ENCODE measurements at regions not wholly inside any gene's neighbourhood (a gene's known extent, or its start where the extent isn't known, plus 50 kb on each side); places are given as distances from the start of the nearest gene placed in this dataset.
"Not testable (repeated sequence)": the region's sequence is repeated elsewhere in the genome, so short reads cannot be mapped to it uniquely, and the experiment has no call there.

- POLR2A ChIA-PET = no interaction called here
- no peak for DNase-seq
- no peak for ATAC-seq (ENCODE audit: low read depth)
- Mint-ChIP-seq H3K27ac (no peak overlapping the region), H3K27me3 (peaks cover 3% of the 10 kb centered on the region), H3K4me1 (no peaks in the 10 kb centered on the region), H3K4me3 (no peak overlapping the region), H3K9me3 (peaks cover 2% of the 10 kb centered on the region), H3K36me3 (no peaks in the 10 kb centered on the region)
Measured at GRCh38 chr14:55835985-55836384, 256.0 kb downstream of the KTN1 start.

GRCh38 chr14:55837467-55837866 is 257.5 kb downstream of the KTN1 start:
- Mint-ChIP-seq H3K9me3 (peaks cover 2% of the 10 kb centered on the region), H3K4me3 (no peak overlapping the region), H3K36me3 (no peaks in the 10 kb centered on the region), H3K27me3 (peaks cover 3% of the 10 kb centered on the region), H3K27ac (no peak overlapping the region), H3K4me1 (no peaks in the 10 kb centered on the region)
- POLR2A ChIA-PET = no interaction called here
- no peak for ATAC-seq (ENCODE audit: low read depth)
- no peak for DNase-seq

DNA sequence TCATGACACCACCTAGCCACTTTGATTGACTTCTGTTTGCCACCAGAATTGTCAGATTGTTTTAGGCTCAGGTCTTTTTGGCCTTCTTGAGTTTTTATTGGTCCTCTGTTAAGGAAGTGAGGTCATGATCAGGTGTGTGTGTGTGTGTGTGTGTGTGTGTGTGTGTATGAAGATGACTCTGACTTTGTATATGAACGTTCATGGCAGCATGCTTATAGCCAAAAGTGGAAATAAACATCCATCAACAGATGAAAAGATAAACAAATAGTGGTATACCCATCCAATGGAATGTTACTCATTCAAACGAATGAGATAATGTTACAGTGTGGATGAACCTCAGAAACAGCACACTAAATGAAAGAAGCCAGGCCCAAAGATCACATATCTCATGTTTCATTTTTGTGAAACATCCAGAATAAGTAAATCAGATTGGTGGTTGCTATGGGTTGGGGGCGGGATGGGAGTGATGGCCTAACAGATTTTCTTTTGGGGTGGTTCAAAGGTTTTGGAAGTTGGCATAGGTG is 258.6 kb downstream of the KTN1 start:
- DNase-seq = no peak
- no peak for ATAC-seq (ENCODE audit: low read depth)
- no peaks in the 10 kb centered on the region for H3K36me3 Mint-ChIP-seq
- POLR2A ChIA-PET = no interaction called here
- H3K4me1 Mint-ChIP-seq = no peaks in the 10 kb centered on the region
- no peak overlapping the region for H3K4me3 Mint-ChIP-seq
- peaks cover 2% of the 10 kb centered on the region for H3K9me3 Mint-ChIP-seq
- peaks cover 3% of the 10 kb centered on the region for H3K27me3 Mint-ChIP-seq
- no peak overlapping the region for H3K27ac Mint-ChIP-seq

DNA sequence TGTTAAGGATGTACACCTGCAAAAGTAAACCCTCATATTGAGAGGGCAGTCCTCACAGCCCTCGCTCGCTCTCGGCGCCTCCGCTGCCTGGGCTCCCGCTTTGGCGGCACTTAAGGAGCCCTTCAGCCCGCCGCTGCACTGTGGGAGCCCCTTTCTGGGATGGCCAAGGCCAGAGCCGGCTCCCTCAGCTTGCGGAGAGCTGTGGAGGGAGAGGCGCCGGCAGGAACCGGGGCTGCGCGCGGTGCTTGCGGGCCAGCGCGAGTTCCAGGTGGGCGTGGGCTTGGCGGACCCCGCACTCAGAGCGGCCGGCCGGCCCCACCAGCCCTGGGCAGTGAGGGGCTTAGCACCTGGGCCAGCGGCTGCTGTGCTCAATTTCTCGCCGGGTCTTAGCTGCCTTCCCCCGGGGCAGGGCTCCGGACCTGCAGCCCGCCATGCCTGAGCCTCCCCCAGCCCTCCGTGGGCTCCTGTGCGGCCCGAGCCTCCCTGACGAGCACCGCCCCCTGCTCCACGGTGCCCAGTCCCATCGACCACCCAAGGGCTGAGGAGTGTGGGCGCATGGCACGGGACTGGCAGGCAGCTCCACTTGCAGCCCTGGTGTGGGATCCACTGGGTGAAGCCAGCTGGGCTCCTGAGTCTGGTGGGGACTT is 259.4 kb downstream of the KTN1 start:
- H3K4me1 Mint-ChIP-seq; H3K27ac Mint-ChIP-seq; H3K27me3 Mint-ChIP-seq; H3K4me3 Mint-ChIP-seq; POLR2A ChIA-PET; H3K9me3 Mint-ChIP-seq; H3K36me3 Mint-ChIP-seq; DNase-seq; ATAC-seq (ENCODE audit: low read depth): not testable (repeated sequence)

GRCh38 chr14:55840821-55841220 is 260.8 kb downstream of the KTN1 start:
- Mint-ChIP-seq H3K4me1 (no peaks in the 10 kb centered on the region), H3K9me3 (peaks cover 2% of the 10 kb centered on the region), H3K27ac (no peak overlapping the region), H3K27me3 (peaks cover 3% of the 10 kb centered on the region), H3K4me3 (no peak overlapping the region), H3K36me3 (no peaks in the 10 kb centered on the region)
- POLR2A ChIA-PET = no interaction called here
- ATAC-seq (ENCODE audit: low read depth) = no peak
- no peak for DNase-seq

DNA sequence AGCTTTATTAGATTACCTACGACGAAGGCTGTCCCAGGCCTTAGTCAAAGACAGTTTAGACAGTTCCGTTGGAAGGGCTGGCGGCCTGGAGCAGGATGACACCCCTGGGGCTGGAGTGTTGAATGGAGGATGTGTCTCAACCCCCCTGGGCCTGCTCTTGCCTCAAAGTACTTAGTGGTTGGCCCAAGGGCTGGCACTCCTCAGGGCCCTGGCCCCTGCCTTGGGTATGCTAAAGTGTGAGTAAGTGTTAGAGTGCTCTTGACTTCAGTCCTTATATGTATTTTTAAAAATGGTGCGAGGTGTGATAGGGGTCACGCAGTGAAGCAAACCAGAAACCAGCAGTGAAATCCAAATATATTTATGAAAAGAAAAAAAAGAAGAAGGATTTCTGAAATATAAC is 261.6 kb downstream of the KTN1 start:
- Mint-ChIP-seq H3K27ac (no peak overlapping the region), H3K4me3 (no peak overlapping the region), H3K36me3 (no peaks in the 10 kb centered on the region), H3K4me1 (no peaks in the 10 kb centered on the region), H3K9me3 (peaks cover 2% of the 10 kb centered on the region), H3K27me3 (peaks cover 2% of the 10 kb centered on the region)
- no peak for DNase-seq
- POLR2A ChIA-PET = no interaction called here
- no peak for ATAC-seq (ENCODE audit: low read depth)

GRCh38 chr14:55843718-55844403 is 263.9 kb downstream of the KTN1 start:
- DNase-seq = no peak
- POLR2A ChIA-PET = no interaction called here
- no peak overlapping the region for H3K27ac Mint-ChIP-seq
- H3K27me3 Mint-ChIP-seq = no peaks in the 10 kb centered on the region
- H3K4me1 Mint-ChIP-seq = no peaks in the 10 kb centered on the region
- no peaks in the 10 kb centered on the region for H3K9me3 Mint-ChIP-seq
- H3K36me3 Mint-ChIP-seq = no peaks in the 10 kb centered on the region
- no peak for ATAC-seq (ENCODE audit: low read depth)
- no peak overlapping the region for H3K4me3 Mint-ChIP-seq

GRCh38 chr14:55845963-55846825 is 266.2 kb downstream of the KTN1 start:
- Mint-ChIP-seq H3K4me1 (no peaks in the 10 kb centered on the region), H3K9me3 (no peaks in the 10 kb centered on the region), H3K27ac (no peak overlapping the region), H3K4me3 (no peak overlapping the region), H3K27me3 (no peaks in the 10 kb centered on the region), H3K36me3 (no peaks in the 10 kb centered on the region)
- POLR2A ChIA-PET = no interaction called here
- DNase-seq (no peak), ATAC-seq (ENCODE audit: low read depth) (no peak)

DNA sequence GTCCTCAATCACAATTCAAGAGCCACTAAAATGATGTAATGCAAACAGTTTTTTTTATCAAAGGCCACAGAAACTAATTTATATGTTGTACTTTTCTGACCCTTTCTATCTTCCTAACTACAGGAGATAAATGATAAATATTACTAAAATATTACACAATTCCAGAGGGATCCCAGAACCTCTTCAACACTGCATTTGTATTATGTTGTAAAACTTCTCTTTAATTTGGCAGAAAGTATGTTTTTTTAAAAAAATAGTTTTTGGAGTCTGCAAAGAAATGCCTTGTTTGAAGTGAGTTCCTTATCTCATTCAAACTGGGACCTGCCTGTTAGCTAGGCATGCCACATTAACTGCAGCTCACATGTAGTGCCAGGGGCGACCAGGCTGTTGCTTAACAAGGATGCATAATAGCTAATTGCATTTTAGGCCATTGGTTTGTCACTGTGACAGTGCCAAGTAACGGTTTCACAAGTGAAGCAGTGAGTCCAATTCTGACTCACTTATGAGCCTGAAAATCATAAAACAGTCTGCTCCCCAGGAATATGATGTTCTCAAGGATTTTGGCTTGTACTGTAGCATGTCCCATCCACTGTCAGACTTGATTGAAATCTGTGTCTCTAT is 266.9 kb downstream of the KTN1 start:
- ATAC-seq (ENCODE audit: low read depth) = no peak
- Mint-ChIP-seq H3K27ac (no peak overlapping the region), H3K4me1 (no peaks in the 10 kb centered on the region), H3K36me3 (no peaks in the 10 kb centered on the region), H3K4me3 (no peak overlapping the region), H3K27me3 (no peaks in the 10 kb centered on the region), H3K9me3 (no peaks in the 10 kb centered on the region)
- POLR2A ChIA-PET = no interaction called here
- no peak for DNase-seq

DNA sequence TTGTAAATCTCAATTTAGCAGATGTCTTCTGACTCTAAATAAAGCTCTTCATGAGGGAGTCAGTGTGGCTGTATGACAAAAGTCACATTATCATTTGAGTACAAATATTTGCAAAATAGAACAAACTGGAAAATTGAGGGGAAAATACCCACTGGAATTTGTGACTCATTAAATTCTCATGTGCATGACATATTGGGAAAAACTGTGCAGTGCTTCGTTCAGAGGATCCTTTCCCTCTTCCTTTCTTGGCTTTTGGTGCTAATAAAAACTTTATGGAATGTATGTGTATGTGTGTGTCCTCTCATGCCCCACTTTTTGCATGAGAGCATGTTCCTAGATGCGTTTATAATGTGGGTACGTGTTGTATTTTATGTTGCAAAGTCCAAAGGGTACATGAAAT is 267.8 kb downstream of the KTN1 start:
- POLR2A ChIA-PET = no interaction called here
- no peak for ATAC-seq (ENCODE audit: low read depth)
- no peak for DNase-seq
- no peaks in the 10 kb centered on the region for H3K27me3 Mint-ChIP-seq
- H3K4me3 Mint-ChIP-seq = no peak overlapping the region
- H3K9me3 Mint-ChIP-seq = no peaks in the 10 kb centered on the region
- H3K36me3 Mint-ChIP-seq = no peaks in the 10 kb centered on the region
- H3K27ac Mint-ChIP-seq = no peak overlapping the region
- no peaks in the 10 kb centered on the region for H3K4me1 Mint-ChIP-seq

GRCh38 chr14:55848964-55849363 is 269.0 kb downstream of the KTN1 start:
- no peaks in the 10 kb centered on the region for H3K36me3 Mint-ChIP-seq
- no peak overlapping the region for H3K4me3 Mint-ChIP-seq
- no peaks in the 10 kb centered on the region for H3K9me3 Mint-ChIP-seq
- POLR2A ChIA-PET = no interaction called here
- H3K27ac Mint-ChIP-seq = no peak overlapping the region
- H3K27me3 Mint-ChIP-seq = no peaks in the 10 kb centered on the region
- ATAC-seq (ENCODE audit: low read depth) = no peak
- DNase-seq = no peak
- H3K4me1 Mint-ChIP-seq = no peaks in the 10 kb centered on the region

DNA sequence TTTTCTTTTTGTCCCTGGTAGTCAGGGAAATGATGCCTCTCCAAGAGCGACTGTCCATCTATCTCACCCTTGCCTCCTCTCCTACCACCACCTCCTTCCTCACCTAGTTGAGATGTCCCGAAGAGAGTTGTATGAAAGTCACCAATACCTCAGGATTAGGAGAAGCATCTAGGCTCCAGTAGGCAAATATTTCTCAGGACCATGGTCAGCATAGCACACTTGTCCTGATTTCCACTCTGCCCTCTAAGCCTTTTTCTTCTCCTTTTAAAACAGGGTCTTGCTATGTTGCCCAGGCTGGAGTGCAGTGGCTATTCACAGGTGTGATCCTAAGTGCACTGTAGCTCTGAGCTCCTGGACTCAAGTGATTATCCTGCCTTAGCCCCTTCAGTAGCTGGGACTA is 268.4 kb upstream of the PELI2 start:
- POLR2A ChIA-PET = no interaction called here
- DNase-seq = no peak
- no peak overlapping the region for H3K4me3 Mint-ChIP-seq
- no peaks in the 10 kb centered on the region for H3K4me1 Mint-ChIP-seq
- no peaks in the 10 kb centered on the region for H3K36me3 Mint-ChIP-seq
- no peaks in the 10 kb centered on the region for H3K27me3 Mint-ChIP-seq
- ATAC-seq (ENCODE audit: low read depth) = no peak
- H3K27ac Mint-ChIP-seq = no peak overlapping the region
- H3K9me3 Mint-ChIP-seq = no peaks in the 10 kb centered on the region

DNA sequence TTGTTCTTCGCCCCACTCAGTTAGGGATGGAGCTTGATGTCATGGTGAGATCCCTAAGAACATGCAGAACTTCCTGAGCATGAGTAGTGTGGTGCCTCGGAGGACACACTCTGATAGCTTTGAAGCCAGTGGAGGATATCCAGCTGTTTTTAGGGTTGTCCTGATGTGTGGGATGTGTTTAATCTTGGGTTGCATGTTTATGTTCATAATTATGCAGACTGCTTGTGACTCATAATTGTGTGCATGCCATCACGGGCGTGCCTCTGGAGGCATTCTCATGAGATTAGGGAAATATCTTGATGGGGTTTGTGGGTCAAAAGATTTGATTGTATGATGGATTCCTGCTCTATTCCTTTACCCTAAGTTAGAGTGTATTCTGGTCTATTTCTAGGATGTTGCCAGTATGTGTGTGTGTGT is 267.4 kb upstream of the PELI2 start:
- Mint-ChIP-seq H3K4me1 (no peaks in the 10 kb centered on the region), H3K9me3 (no peaks in the 10 kb centered on the region), H3K27ac (no peak overlapping the region), H3K27me3 (no peaks in the 10 kb centered on the region), H3K4me3 (no peak overlapping the region), H3K36me3 (no peaks in the 10 kb centered on the region)
- POLR2A ChIA-PET = no interaction called here
- ATAC-seq (ENCODE audit: low read depth) (no peak), DNase-seq (no peak)
